Mesenchymal stem cell (in vitro differentiated cells and primary cell): ENCODE measurements at regions not wholly inside any gene's neighbourhood (a gene's known extent, or its start where the extent isn't known, plus 50 kb on each side); places are given as distances from the start of the nearest gene placed in this dataset.
"Not testable (repeated sequence)": the region's sequence is repeated elsewhere in the genome, so short reads cannot be mapped to it uniquely, and the experiment has no call there.

Experiments used
- DNase-seq: peaks from one replicate; pipeline ENCODE4 v3.0.0-alpha.2; 2013
- H2AFZ ChIP-seq: one replicate; pipeline ENCODE4 v1.6.1; 2013; ENCODE audit warnings: low read depth, mild to moderate bottlenecking, control low read depth, inconsistent platforms, low read length, moderate library complexity
- H2AK5ac ChIP-seq: 2 replicates; pipeline ENCODE4 v1.6.1; 2013; ENCODE audit warnings: low read length, moderate library complexity, mild to moderate bottlenecking, inconsistent platforms; ENCODE audit not compliant: severe bottlenecking
- H2BK120ac ChIP-seq: one replicate; pipeline ENCODE4 v1.6.1; 2013; ENCODE audit warnings: low read depth, mild to moderate bottlenecking, inconsistent platforms, low read length, moderate library complexity
- H2BK12ac ChIP-seq, 2 experiments: one replicate each; pipeline ENCODE4 v1.6.1; 2013; ENCODE audit warnings: inconsistent platforms in 2 of 2, low read length in 2 of 2, mild to moderate bottlenecking in 2 of 2, moderate library complexity in 2 of 2, control low read depth in 1 of 2
- H2BK15ac ChIP-seq: one replicate; pipeline ENCODE4 v1.6.1; 2013; ENCODE audit warnings: mild to moderate bottlenecking, low read depth, inconsistent platforms; ENCODE audit not compliant: poor library complexity, severe bottlenecking
- H2BK5ac ChIP-seq: 2 replicates; pipeline ENCODE4 v1.6.1; 2013; ENCODE audit warnings: low read depth, mild to moderate bottlenecking, low read length, control low read depth, inconsistent platforms; ENCODE audit not compliant: poor library complexity, severe bottlenecking
- H3K14ac ChIP-seq, 2 experiments: one replicate each; pipeline ENCODE4 v1.6.1; 2013; ENCODE audit warnings: inconsistent platforms in 2 of 2, low read length in 2 of 2, control low read depth in 1 of 2, mild to moderate bottlenecking in 1 of 2, moderate library complexity in 1 of 2
- H3K18ac ChIP-seq, 2 experiments: one replicate each; pipeline ENCODE4 v1.6.1; 2013; ENCODE audit warnings: inconsistent platforms in 2 of 2, low read length in 2 of 2, control low read depth in 1 of 2, low read depth in 1 of 2, mild to moderate bottlenecking in 1 of 2
- H3K23ac ChIP-seq, 2 experiments: one replicate each; pipeline ENCODE4 v1.6.1; 2013; ENCODE audit warnings: inconsistent platforms in 2 of 2, low read length in 2 of 2, mild to moderate bottlenecking in 2 of 2, moderate library complexity in 2 of 2, control low read depth in 1 of 2
- H3K27ac ChIP-seq: 2 replicates; pipeline ENCODE4 v1.5.1; 2013; ENCODE audit warnings: mild to moderate bottlenecking, moderate library complexity, low read length, control low read depth, inconsistent platforms; ENCODE audit not compliant: poor library complexity, severe bottlenecking
- H3K27me3 ChIP-seq, 2 experiments: 2 replicates each; pipeline versions ENCODE4 v1.6.1 to v1.7.0; 2013; ENCODE audit warnings: low read length in 2 of 2, mild to moderate bottlenecking in 2 of 2, moderate library complexity in 2 of 2, control low read depth in 1 of 2, inconsistent platforms in 1 of 2; ENCODE audit not compliant: control insufficient read depth in 1 of 2, insufficient read depth in 1 of 2
- H3K36me3 ChIP-seq, 2 experiments: 2 replicates each; pipeline versions ENCODE4 v1.6.1 to v1.7.0; 2013; ENCODE audit warnings: low read length in 2 of 2, control low read depth in 1 of 2, inconsistent platforms in 1 of 2, low read depth in 1 of 2, mild to moderate bottlenecking in 1 of 2; ENCODE audit not compliant: insufficient read depth in 2 of 2, control insufficient read depth in 1 of 2
- H3K4ac ChIP-seq, 2 experiments: one replicate each; pipeline ENCODE4 v1.6.1; 2013; ENCODE audit warnings: inconsistent platforms in 2 of 2, low read length in 2 of 2, mild to moderate bottlenecking in 2 of 2, moderate library complexity in 2 of 2, control low read depth in 1 of 2, low read depth in 1 of 2
- H3K4me1 ChIP-seq: 2 replicates; pipeline ENCODE4 v1.6.1; 2013; ENCODE audit warnings: low read depth, low read length, control low read depth; ENCODE audit not compliant: control insufficient read depth, insufficient read depth
- H3K4me2 ChIP-seq: 2 replicates; pipeline ENCODE4 v1.6.1; 2013; ENCODE audit warnings: low read length, mild to moderate bottlenecking, inconsistent platforms; ENCODE audit not compliant: poor library complexity, severe bottlenecking
- H3K4me3 ChIP-seq, 2 experiments: 2 replicates each; pipeline versions ENCODE4 v1.5.1 to v1.7.0; 2013; ENCODE audit warnings: low read length in 2 of 2, mild to moderate bottlenecking in 2 of 2, control low read depth in 1 of 2, low read depth in 1 of 2; ENCODE audit not compliant: insufficient read depth in 1 of 2
- H3K79me1 ChIP-seq: replicated peaks from 2 replicates; pipeline ENCODE4 v1.6.1; 2013; ENCODE audit warnings: mild to moderate bottlenecking, control low read depth, low read length, inconsistent platforms; ENCODE audit not compliant: poor library complexity, severe bottlenecking
- H3K9ac ChIP-seq: 2 replicates; pipeline ENCODE4 v1.7.0; 2013; ENCODE audit warnings: mild to moderate bottlenecking, low read length, moderate library complexity
- H3K9me3 ChIP-seq: 2 replicates; pipeline ENCODE4 v1.7.0; 2013; ENCODE audit warnings: mild to moderate bottlenecking, low read length; ENCODE audit not compliant: control insufficient read depth
- H4K8ac ChIP-seq: one replicate; pipeline ENCODE4 v1.6.1; 2013; ENCODE audit warnings: inconsistent platforms, mild to moderate bottlenecking, low read length, moderate library complexity
- H4K91ac ChIP-seq: one replicate; pipeline ENCODE4 v1.6.1; 2013; ENCODE audit warnings: mild to moderate bottlenecking, low read length, inconsistent platforms
- WGBS: methylation state at CpG from one replicate; pipeline ENCODE4 v1.1.7; 2013; ENCODE audit warnings: mixed read lengths; 5-methylcytosine and 5-hydroxymethylcytosine counted together

- H3K27me3 ChIP-seq: no peaks in the 10 kb centered on the region
- no peak overlapping the region for H3K23ac ChIP-seq
- no peak overlapping the region for H3K4me2 ChIP-seq
- H3K9me3 ChIP-seq: peaks cover 4% of the 10 kb centered on the region
- H2BK5ac ChIP-seq: no peak overlapping the region
- H3K9ac ChIP-seq: no peak overlapping the region
- H3K4me1 ChIP-seq: no peaks in the 10 kb centered on the region
- H3K14ac ChIP-seq: no peak overlapping the region
- H2AFZ ChIP-seq: no peak overlapping the region
- H3K4ac ChIP-seq: no peak overlapping the region
- no peaks in the 10 kb centered on the region for H3K36me3 ChIP-seq
- no peak overlapping the region for H4K91ac ChIP-seq
- WGBS: 85% methylated on average over 4 of the region's 4 CpGs
- H2BK15ac ChIP-seq: no peak overlapping the region
- H4K8ac ChIP-seq: no peak overlapping the region
- H3K27ac ChIP-seq: no peak overlapping the region
- no peak overlapping the region for H2BK120ac ChIP-seq
- DNase-seq: no peak
- H3K18ac ChIP-seq: no peak overlapping the region
- no peak overlapping the region for H3K4me3 ChIP-seq
- H2BK12ac ChIP-seq: no peak overlapping the region
- no peak overlapping the region for H2AK5ac ChIP-seq
- H3K79me1 ChIP-seq: no peaks in the 10 kb centered on the region
Measured at GRCh38 chr5:63768221-63768620, 194.0 kb downstream of the HTR1A start.

- Histone ChIP-seq H4K91ac (no peak overlapping the region), H3K14ac (no peak overlapping the region), H3K27ac (no peak overlapping the region), H3K36me3 (no peaks in the 10 kb centered on the region), H2AFZ (no peak overlapping the region), H2BK5ac (no peak overlapping the region), H3K4me2 (no peak overlapping the region), H3K23ac (no peak overlapping the region), H3K4me3 (no peak overlapping the region), H3K9me3 (peaks cover 4% of the 10 kb centered on the region), H3K18ac (no peak overlapping the region), H2BK12ac (no peak overlapping the region), H3K9ac (no peak overlapping the region), H2BK15ac (no peak overlapping the region), H3K4ac (no peak overlapping the region), H4K8ac (no peak overlapping the region), H2BK120ac (no peak overlapping the region), H3K79me1 (no peaks in the 10 kb centered on the region), H3K27me3 (no peaks in the 10 kb centered on the region), H2AK5ac (no peak overlapping the region), H3K4me1 (no peaks in the 10 kb centered on the region)
- WGBS: 68% methylated on average over 3 of the region's 5 CpGs
- no peak for DNase-seq
Measured at GRCh38 chr5:63760965-63761364, 201.3 kb downstream of the HTR1A start.

- no peak overlapping the region for H3K27ac ChIP-seq
- H2AFZ ChIP-seq: no peak overlapping the region
- no peaks in the 10 kb centered on the region for H3K36me3 ChIP-seq
- no peak overlapping the region for H2BK12ac ChIP-seq
- H2BK15ac ChIP-seq: no peak overlapping the region
- H4K91ac ChIP-seq: no peak overlapping the region
- no peak overlapping the region for H3K4ac ChIP-seq
- H2BK5ac ChIP-seq: no peak overlapping the region
- H3K9ac ChIP-seq: no peak overlapping the region
- no peak overlapping the region for H3K18ac ChIP-seq
- 69% methylated on average over 1 of the region's 1 CpG for WGBS
- H3K23ac ChIP-seq: no peak overlapping the region
- no peak overlapping the region for H3K4me2 ChIP-seq
- H2BK120ac ChIP-seq: no peak overlapping the region
- H3K9me3 ChIP-seq: peaks cover 2% of the 10 kb centered on the region
- no peaks in the 10 kb centered on the region for H3K27me3 ChIP-seq
- no peak overlapping the region for H2AK5ac ChIP-seq
- no peak overlapping the region for H3K14ac ChIP-seq
- no peak overlapping the region for H3K4me3 ChIP-seq
- H4K8ac ChIP-seq: no peak overlapping the region
- H3K4me1 ChIP-seq: no peaks in the 10 kb centered on the region
- no peaks in the 10 kb centered on the region for H3K79me1 ChIP-seq
- DNase-seq: peak; percentile 64
Measured at GRCh38 chr5:63743096-63743798, 219.0 kb downstream of the HTR1A start.

GRCh38 chr5:63732880-63733279, 229.4 kb downstream of the HTR1A start:
- 81% methylated on average over 2 of the region's 5 CpGs for WGBS
- not testable (repeated sequence) for H2BK15ac ChIP-seq, H3K79me1 ChIP-seq, H2AFZ ChIP-seq, DNase-seq, H3K4ac ChIP-seq, H3K4me1 ChIP-seq, H3K36me3 ChIP-seq, H3K9ac ChIP-seq, H3K23ac ChIP-seq, H3K9me3 ChIP-seq, H4K8ac ChIP-seq, H3K4me3 ChIP-seq, H3K4me2 ChIP-seq, H3K18ac ChIP-seq, H3K27ac ChIP-seq, H2BK5ac ChIP-seq, H2BK120ac ChIP-seq, H4K91ac ChIP-seq, H2AK5ac ChIP-seq, H2BK12ac ChIP-seq, H3K27me3 ChIP-seq, H3K14ac ChIP-seq
